ENCODE measurements at regions not wholly inside any gene's neighbourhood (a gene's known extent, or its start where the extent isn't known, plus 50 kb on each side); places are given as distances from the start of the nearest gene placed in this dataset.
A peak's percentile ranks its signal among the peaks of the same experiment; 100 is the strongest.
"Not testable (repeated sequence)": the region's sequence is repeated elsewhere in the genome, so short reads cannot be mapped to it uniquely, and the experiment has no call there.

GRCh38 chr2:77737236-77737635 lies 215.1 kb upstream of the LRRTM4 start:
- Histone ChIP-seq H3K4me3 (ENCODE audit: low read depth, low read length) (no peak overlapping the region), H3K36me3 (ENCODE audit: control insufficient read depth, insufficient read depth, low read length) (no peaks in the 10 kb centered on the region), H3K27me3 (replicated peaks; ENCODE audit: control insufficient read depth, insufficient read depth, low read length) (no peaks in the 10 kb centered on the region), H3K4me1 (no peaks in the 10 kb centered on the region), H3K9me3 (0 out of 2 replicates have a peak, but pooled peaks cover 3% of the 10 kb centered on the region)
- no peak for DNase-seq
- no peaks in the 10 kb centered on the region for H3K36me3 Mint-ChIP-seq (ENCODE audit: insufficient read depth, unreplicated experiment)
- TF ChIP-seq CTCF (IDR thresholded peaks at IDR 0.05; ENCODE audit: insufficient read depth in 1 of 2, low read depth in 1 of 2, low read length in 1 of 2, severe bottlenecking in 1 of 2, unreplicated experiment in 1 of 2), result no peak
- no peak overlapping the region for H3K27ac Mint-ChIP-seq (ENCODE audit: unreplicated experiment)
- intact Hi-C loops (cut with micrococcal nuclease; ENCODE audit: unreplicated experiment), result loop anchor here (5.0 kb wide), 1 partner anchor 240 kb away; no protein-coding TSS in a partner anchor
- no peak overlapping the region for H3K4me3 Mint-ChIP-seq (ENCODE audit: unreplicated experiment)
- no peaks in the 10 kb centered on the region for H3K9me3 Mint-ChIP-seq (ENCODE audit: unreplicated experiment)
- no peaks in the 10 kb centered on the region for H3K4me1 Mint-ChIP-seq (ENCODE audit: low read depth, unreplicated experiment)
- ChIA-PET CTCF (no interaction called here), POLR2A (no interaction called here)
- BruUV-seq (replicated peaks), result no TSS peak
- no peaks in the 10 kb centered on the region for H3K27me3 Mint-ChIP-seq (ENCODE audit: insufficient read depth, unreplicated experiment)

GRCh38 chr2:77746780-77747179 lies 224.6 kb upstream of the LRRTM4 start:
- Mint-ChIP-seq H3K27me3 (ENCODE audit: insufficient read depth, unreplicated experiment) (no peaks in the 10 kb centered on the region), H3K9me3 (ENCODE audit: unreplicated experiment) (peaks cover 9% of the 10 kb centered on the region), H3K4me3 (ENCODE audit: unreplicated experiment) (no peak overlapping the region), H3K27ac (ENCODE audit: unreplicated experiment) (no peak overlapping the region), H3K36me3 (ENCODE audit: insufficient read depth, unreplicated experiment) (no peaks in the 10 kb centered on the region), H3K4me1 (ENCODE audit: low read depth, unreplicated experiment) (peaks cover 7% of the 10 kb centered on the region)
- no TSS peak for BruUV-seq (replicated peaks)
- no peak for DNase-seq
- CTCF ChIA-PET, result no interaction called here
- Histone ChIP-seq H3K4me1 (no peaks in the 10 kb centered on the region), H3K36me3 (ENCODE audit: control insufficient read depth, insufficient read depth, low read length) (no peaks in the 10 kb centered on the region), H3K9me3 (no peaks in the 10 kb centered on the region), H3K4me3 (ENCODE audit: low read depth, low read length) (no peak overlapping the region), H3K27me3 (replicated peaks; ENCODE audit: control insufficient read depth, insufficient read depth, low read length) (no peaks in the 10 kb centered on the region)
- intact Hi-C loops (cut with micrococcal nuclease; ENCODE audit: unreplicated experiment), result no loop called here
- no peak for TF ChIP-seq CTCF (IDR thresholded peaks at IDR 0.05; ENCODE audit: insufficient read depth in 1 of 2, low read depth in 1 of 2, low read length in 1 of 2, severe bottlenecking in 1 of 2, unreplicated experiment in 1 of 2)
- POLR2A ChIA-PET, result no interaction called here

- POLR2A ChIA-PET; H3K36me3 ChIP-seq (ENCODE audit: control insufficient read depth, insufficient read depth, low read length); BruUV-seq (replicated peaks); H3K36me3 Mint-ChIP-seq (ENCODE audit: insufficient read depth, unreplicated experiment); H3K4me1 Mint-ChIP-seq (ENCODE audit: low read depth, unreplicated experiment); H3K27me3 ChIP-seq (replicated peaks; ENCODE audit: control insufficient read depth, insufficient read depth, low read length); H3K4me1 ChIP-seq; H3K27me3 Mint-ChIP-seq (ENCODE audit: insufficient read depth, unreplicated experiment); CTCF ChIA-PET; H3K9me3 ChIP-seq; intact Hi-C loops (cut with micrococcal nuclease; ENCODE audit: unreplicated experiment): not testable (repeated sequence)
- Mint-ChIP-seq H3K27ac (ENCODE audit: unreplicated experiment) (peak overlapping the region; percentile 39), H3K4me3 (ENCODE audit: unreplicated experiment) (peak overlapping the region; percentile 81), H3K9me3 (ENCODE audit: unreplicated experiment) (peaks cover 17% of the 10 kb centered on the region)
- DNase-seq, result peak; percentile 68 to 70
- peak overlapping the region; percentile 48 for H3K4me3 ChIP-seq (ENCODE audit: low read depth, low read length)
Observed at GRCh38 chr2:77753710-77754345, 231.7 kb upstream of the LRRTM4 start.
